Thyroid gland (tissue), 4 donors: ENCODE measurements at regions not wholly inside any gene's neighbourhood (a gene's known extent, or its start where the extent isn't known, plus 50 kb on each side); places are given as distances from the start of the nearest gene placed in this dataset.

Experiments
- DNase-seq, 2 donors: peaks; one replicate each; pipeline ENCODE4 v3.0.0-alpha.2; 2019
- H3K27ac ChIP-seq, 3 donors: fragments of 200-600 bp; sonication (generic); 1 replicate in 2 of 3; 2 replicates in 1 of 3; pipeline ENCODE4 v1.5.1; 2016 to 2019; ENCODE audit warnings: mild to moderate bottlenecking in 1 of 3, moderate library complexity in 1 of 3
- H3K27me3 ChIP-seq: fragments of 200-600 bp; sonication (generic); one replicate; pipeline ENCODE4 v1.5.1; 2019
- H3K36me3 ChIP-seq, 2 donors: fragments of 200-600 bp; sonication (generic); one replicate each; pipeline ENCODE4 v1.5.1; 2016 to 2019
- H3K4me1 ChIP-seq, 2 donors: fragments of 200-600 bp; sonication (generic); one replicate each; pipeline ENCODE4 v1.5.1; 2017 to 2019
- H3K4me3 ChIP-seq, 3 donors: fragments of 200-600 bp; sonication (generic); replicated peaks in 1 of 3; 1 replicate in 2 of 3; 2 replicates in 1 of 3; pipeline ENCODE4 v1.5.1; 2016; ENCODE audit warnings: mild to moderate bottlenecking in 1 of 3
- H3K9me3 ChIP-seq: fragments of 200-600 bp; sonication (generic); one replicate; pipeline ENCODE4 v1.5.1; 2017
- POLR2A ChIP-seq, 2 donors: fragments of 450-650 bp; IDR thresholded peaks; one replicate each; pipeline ENCODE4 v1.6.1; 2017; ENCODE audit warnings: antibody characterized with exemption in 2 of 2, mild to moderate bottlenecking in 2 of 2, moderate library complexity in 1 of 2
- WGBS, 2 donors: methylation state at CpG; one replicate each; pipeline ENCODE4 v1.1.5; 2017; 5-methylcytosine and 5-hydroxymethylcytosine counted together
- intact Hi-C: fragments of 100-400 bp; cut with DNase I; formaldehyde crosslinking; loops from one replicate; pipeline ENCODE4 v1.15.1; 2023
- TF ChIP-seq, protein P1 (sequence below), 6 experiments: fragments of 200-600 bp in 3 of 6; fragments of 450-650 bp in 3 of 6; sonication (generic) in 3 of 6; IDR thresholded peaks; one replicate each; pipeline ENCODE4 v1.5.1; 2016 to 2019; ENCODE audit warnings: antibody characterized with exemption in 6 of 6, mild to moderate bottlenecking in 2 of 6, inconsistent platforms in 1 of 6, moderate library complexity in 1 of 6

DNA sequence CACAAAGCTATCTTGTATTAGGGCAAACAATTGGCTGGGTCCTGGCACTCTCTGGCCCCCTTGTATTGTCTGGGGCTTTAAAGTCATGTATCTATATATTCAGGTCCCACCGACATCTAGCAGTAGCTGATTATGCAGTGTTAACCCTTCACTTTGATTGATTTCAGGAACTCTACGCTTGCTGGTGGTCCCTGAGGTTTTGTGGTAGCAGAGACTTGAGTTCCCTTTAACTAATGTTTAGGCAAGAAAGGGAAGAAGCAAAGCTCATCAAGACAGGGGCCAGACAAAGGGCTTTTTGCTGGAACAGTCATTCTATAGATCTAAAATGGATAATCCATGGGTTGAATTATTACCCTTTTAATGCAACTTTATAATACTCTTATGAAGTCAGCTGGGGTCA, 95.3 kb upstream of the EPB41L3 start:
- intact Hi-C loops = no loop called here
- Histone ChIP-seq H3K36me3 (no peaks in the 10 kb centered on the region), H3K9me3 (no peaks in the 10 kb centered on the region), H3K4me1 (no peaks in the 10 kb centered on the region), H3K27me3 (no peaks in the 10 kb centered on the region), H3K4me3 (no peak overlapping the region), H3K27ac (no peak overlapping the region)
- TF ChIP-seq POLR2A (IDR thresholded peaks at IDR 0.05) = no peak
- TF ChIP-seq, protein P1, sequence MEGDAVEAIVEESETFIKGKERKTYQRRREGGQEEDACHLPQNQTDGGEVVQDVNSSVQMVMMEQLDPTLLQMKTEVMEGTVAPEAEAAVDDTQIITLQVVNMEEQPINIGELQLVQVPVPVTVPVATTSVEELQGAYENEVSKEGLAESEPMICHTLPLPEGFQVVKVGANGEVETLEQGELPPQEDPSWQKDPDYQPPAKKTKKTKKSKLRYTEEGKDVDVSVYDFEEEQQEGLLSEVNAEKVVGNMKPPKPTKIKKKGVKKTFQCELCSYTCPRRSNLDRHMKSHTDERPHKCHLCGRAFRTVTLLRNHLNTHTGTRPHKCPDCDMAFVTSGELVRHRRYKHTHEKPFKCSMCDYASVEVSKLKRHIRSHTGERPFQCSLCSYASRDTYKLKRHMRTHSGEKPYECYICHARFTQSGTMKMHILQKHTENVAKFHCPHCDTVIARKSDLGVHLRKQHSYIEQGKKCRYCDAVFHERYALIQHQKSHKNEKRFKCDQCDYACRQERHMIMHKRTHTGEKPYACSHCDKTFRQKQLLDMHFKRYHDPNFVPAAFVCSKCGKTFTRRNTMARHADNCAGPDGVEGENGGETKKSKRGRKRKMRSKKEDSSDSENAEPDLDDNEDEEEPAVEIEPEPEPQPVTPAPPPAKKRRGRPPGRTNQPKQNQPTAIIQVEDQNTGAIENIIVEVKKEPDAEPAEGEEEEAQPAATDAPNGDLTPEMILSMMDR (IDR thresholded peaks at IDR 0.05) = no peak
- 53 to 74% methylated on average over 2 of the region's 2 CpGs for WGBS, 2 donors
- no peak for DNase-seq

DNA sequence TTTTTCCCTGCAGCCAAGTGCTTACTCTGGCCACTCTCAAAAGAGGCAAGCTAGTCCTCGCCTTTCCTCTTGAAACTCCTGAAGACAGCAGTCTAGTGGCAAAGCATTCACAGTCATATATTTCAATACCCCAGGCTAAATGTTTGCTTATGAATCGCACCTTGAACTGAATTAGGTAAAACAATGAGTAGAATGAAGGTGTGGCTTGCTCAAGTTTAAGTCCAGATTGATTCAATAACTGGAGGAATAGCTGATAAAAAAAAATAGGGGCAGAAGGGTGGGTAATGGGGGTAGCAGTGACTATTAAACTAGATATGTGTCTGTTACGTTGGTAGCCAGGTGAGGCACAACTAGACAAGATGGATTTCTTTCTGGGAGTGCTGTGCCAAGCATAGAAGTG, 88.2 kb upstream of the EPB41L3 start:
- DNase-seq = no peak
- no peaks in the 10 kb centered on the region for H3K9me3 ChIP-seq
- H3K36me3 ChIP-seq = no peaks in the 10 kb centered on the region
- H3K4me3 ChIP-seq = no peak overlapping the region
- H3K27ac ChIP-seq = no peak overlapping the region
- intact Hi-C loops = no loop called here
- TF ChIP-seq, protein P1 (IDR thresholded peaks at IDR 0.05) = no peak
- TF ChIP-seq POLR2A (IDR thresholded peaks at IDR 0.05) = no peak
- H3K4me1 ChIP-seq = peaks cover 5 to 16% of the 10 kb centered on the region in 2 donors
- WGBS, 2 donors = 87 to 89% methylated on average over 3 of the region's 3 CpGs
- no peaks in the 10 kb centered on the region for H3K27me3 ChIP-seq

GRCh38 chr18:5630900-5631413, 87.2 kb upstream of the EPB41L3 start:
- intact Hi-C loops = no loop called here
- no peak overlapping the region for H3K27ac ChIP-seq
- 66 to 71% methylated on average over 12 of the region's 12 CpGs for WGBS, 2 donors
- no peaks in the 10 kb centered on the region for H3K36me3 ChIP-seq
- H3K9me3 ChIP-seq = no peaks in the 10 kb centered on the region
- no peak overlapping the region for H3K4me3 ChIP-seq
- no peak for DNase-seq
- TF ChIP-seq, protein P1 (IDR thresholded peaks at IDR 0.05) = no peak
- TF ChIP-seq POLR2A (IDR thresholded peaks at IDR 0.05) = no peak
- no peaks in the 10 kb centered on the region for H3K27me3 ChIP-seq
- H3K4me1 ChIP-seq = peaks cover 5 to 16% of the 10 kb centered on the region in 2 donors

DNA sequence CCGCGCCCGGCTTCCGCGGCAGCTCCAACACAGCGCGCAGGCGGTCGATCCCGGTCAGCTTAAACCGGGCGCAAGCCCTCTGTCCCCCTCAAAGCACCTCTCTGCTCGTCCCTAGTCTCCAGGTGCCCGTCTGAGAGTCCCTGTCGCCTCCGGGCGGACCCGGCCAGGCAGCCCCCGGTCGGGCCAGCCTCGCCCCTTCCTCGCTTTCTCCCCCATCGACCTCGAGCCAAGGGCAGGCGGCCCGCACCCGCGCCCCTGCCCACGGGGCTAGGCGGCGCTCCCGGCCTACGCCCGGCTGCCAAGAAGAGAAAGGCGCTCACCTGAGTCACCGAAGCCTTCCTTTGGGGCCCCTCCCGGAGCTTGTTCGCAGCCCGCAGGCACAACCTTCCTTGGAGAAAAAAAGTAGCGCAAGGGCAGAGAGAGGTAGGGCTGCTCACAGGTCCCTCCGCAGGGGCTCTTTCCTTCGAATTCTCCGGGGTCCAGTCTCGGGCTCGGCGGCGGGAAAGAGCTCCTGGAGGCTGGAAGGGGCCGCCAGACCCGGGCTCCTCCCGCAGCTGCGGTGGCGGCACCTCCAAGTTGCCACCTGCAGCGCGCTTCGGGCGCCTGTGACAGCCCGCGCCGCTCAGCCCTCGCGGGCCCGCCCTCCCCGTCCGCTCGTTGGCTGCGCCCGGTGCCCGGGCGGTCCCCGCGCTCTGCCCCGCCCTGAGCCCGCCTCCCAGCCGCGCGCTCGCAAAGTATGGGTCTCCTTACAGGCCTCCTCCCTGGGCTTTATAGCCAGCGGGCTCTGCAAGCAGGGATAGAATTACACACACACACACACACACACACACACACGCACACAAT, 86.5 kb upstream of the EPB41L3 start:
- DNase-seq = peak; percentile 74 to 81
- H3K9me3 ChIP-seq = no peaks in the 10 kb centered on the region
- no peaks in the 10 kb centered on the region for H3K36me3 ChIP-seq
- peak in 1 of 2 donors; percentile 82 for TF ChIP-seq POLR2A (IDR thresholded peaks at IDR 0.05)
- TF ChIP-seq, protein P1 (IDR thresholded peaks at IDR 0.05) = no peak
- intact Hi-C loops = no loop called here
- peak overlapping the region in 2 of 3 donors; percentile 49 to 57 for H3K4me3 ChIP-seq
- 2 to 4% methylated on average over 13 to 30 of the region's 79 CpGs for WGBS, 2 donors
- no peaks in the 10 kb centered on the region for H3K27me3 ChIP-seq
- peaks cover 5 to 16% of the 10 kb centered on the region in 2 donors for H3K4me1 ChIP-seq
- H3K27ac ChIP-seq = peak overlapping the region in 2 of 3 donors; percentile 10 to 27
